ENCODE measurements at regions not wholly inside any gene's neighbourhood (a gene's known extent, or its start where the extent isn't known, plus 50 kb on each side); places are given as distances from the start of the nearest gene placed in this dataset.

GRCh38 chr4:181946902-181947301, 296.3 kb upstream of the TENM3 start:
- no peaks in the 10 kb centered on the region for H3K79me2 ChIP-seq (ENCODE audit: insufficient read depth, low read length)
- ChIA-PET CTCF (no interaction called here), RAD21 (ENCODE audit: low non-redundant PET in 1 of 2, low total read pairs in 2 of 2, uncharacterized antibody in 2 of 2, unreplicated experiment in 2 of 2) (no interaction called here), POLR2A (no interaction called here)
- H4K20me1 ChIP-seq (ENCODE audit: insufficient read depth): no peaks in the 10 kb centered on the region
- intact Hi-C loops (cut with micrococcal nuclease): no loop called here
- H3K4me1 ChIP-seq (ENCODE audit: control insufficient read depth in 1 of 2, insufficient read depth in 2 of 2, low read length in 2 of 2): no peaks in the 10 kb centered on the region
- BruUV-seq (replicated peaks): no TSS peak
- H3K9ac ChIP-seq (ENCODE audit: low read length): no peak overlapping the region
- H3K27me3 ChIP-seq (ENCODE audit: insufficient read depth, low read length): no peaks in the 10 kb centered on the region
- TF ChIP-seq EZH2phosphoT487 (IDR thresholded peaks at IDR 0.05; ENCODE audit: borderline replicate concordance) (no peak), EGR1 (IDR thresholded peaks at IDR 0.05; ENCODE audit: low read depth) (no peak), ZBTB33 (IDR thresholded peaks at IDR 0.05; ENCODE audit: extremely low read depth, insufficient replicate concordance, low read length) (no peak), ZFX (IDR thresholded peaks at IDR 0.05) (no peak), YY1 (IDR thresholded peaks at IDR 0.05; ENCODE audit: extremely low read depth, insufficient replicate concordance, low read depth, low read length) (no peak)
- no peak overlapping the region for H3K4me2 ChIP-seq (ENCODE audit: low read length)
- no peak overlapping the region for H2AFZ ChIP-seq (ENCODE audit: low read depth, low read length, poor library complexity, severe bottlenecking)
- H3K4me3 ChIP-seq (replicated peaks in 1 of 2; ENCODE audit: low read depth in 1 of 2, low read length in 2 of 2): no peak overlapping the region
- no peak overlapping the region for H3K27ac ChIP-seq (ENCODE audit: low read depth, low read length)
- no peaks in the 10 kb centered on the region for H3K9me3 ChIP-seq (ENCODE audit: control insufficient read depth in 1 of 2, insufficient read depth in 1 of 2, low read depth in 1 of 2, low read length in 2 of 2)
- DNase-seq (ENCODE audit: low read depth, low spot score) (no peak), ATAC-seq (no peak)
- H3K36me3 ChIP-seq (ENCODE audit: control insufficient read depth in 1 of 2, insufficient read depth in 2 of 2, low read length in 2 of 2): no peaks in the 10 kb centered on the region
- no peaks in the 10 kb centered on the region for H3K9me2 ChIP-seq (ENCODE audit: insufficient read depth)

- POLR2A ChIA-PET: no interaction called here
- no peaks in the 10 kb centered on the region for H3K79me2 ChIP-seq (ENCODE audit: insufficient read depth, low read length)
- H3K27me3 ChIP-seq (ENCODE audit: insufficient read depth, low read length): no peaks in the 10 kb centered on the region
- H3K4me3 ChIP-seq (replicated peaks in 1 of 2; ENCODE audit: low read depth in 1 of 2, low read length in 2 of 2): no peak overlapping the region
- no peaks in the 10 kb centered on the region for H4K20me1 ChIP-seq (ENCODE audit: insufficient read depth)
- H3K9me2 ChIP-seq (ENCODE audit: insufficient read depth): no peaks in the 10 kb centered on the region
- CTCF ChIA-PET: no interaction called here
- H3K4me1 ChIP-seq (ENCODE audit: control insufficient read depth in 1 of 2, insufficient read depth in 2 of 2, low read length in 2 of 2): no peaks in the 10 kb centered on the region
- intact Hi-C loops (cut with micrococcal nuclease): no loop called here
- no peak overlapping the region for H3K27ac ChIP-seq (ENCODE audit: low read depth, low read length)
- DNase-seq (ENCODE audit: low read depth, low spot score) (no peak), ATAC-seq (no peak)
- no peak overlapping the region for H3K9ac ChIP-seq (ENCODE audit: low read length)
- RAD21 ChIA-PET (ENCODE audit: low non-redundant PET in 1 of 2, low total read pairs in 2 of 2, uncharacterized antibody in 2 of 2, unreplicated experiment in 2 of 2): no interaction called here
- no peaks in the 10 kb centered on the region for H3K9me3 ChIP-seq (ENCODE audit: control insufficient read depth in 1 of 2, insufficient read depth in 1 of 2, low read depth in 1 of 2, low read length in 2 of 2)
- H2AFZ ChIP-seq (ENCODE audit: low read depth, low read length, poor library complexity, severe bottlenecking): no peak overlapping the region
- no TSS peak for BruUV-seq (replicated peaks)
- no peak overlapping the region for H3K4me2 ChIP-seq (ENCODE audit: low read length)
- H3K36me3 ChIP-seq (ENCODE audit: control insufficient read depth in 1 of 2, insufficient read depth in 2 of 2, low read length in 2 of 2): no peaks in the 10 kb centered on the region
- TF ChIP-seq ZFX (IDR thresholded peaks at IDR 0.05) (no peak), POLR2AphosphoS5 (IDR thresholded peaks at IDR 0.05; ENCODE audit: low read depth, low read length) (no peak), SRF (IDR thresholded peaks at IDR 0.05; ENCODE audit: low read depth) (no peak), MAX (IDR thresholded peaks at IDR 0.05) (no peak), ELF1 (IDR thresholded peaks at IDR 0.05; ENCODE audit: borderline replicate concordance, low read depth) (no peak), CBX3 (IDR thresholded peaks at IDR 0.05; ENCODE audit: low read depth) (no peak), CTCF (IDR thresholded peaks at IDR 0.05 in 2 of 3, conservative IDR thresholded peaks at IDR 0.05 in 1 of 3; ENCODE audit: borderline replicate concordance in 1 of 3, insufficient read depth in 1 of 3, low read depth in 2 of 3, low read length in 2 of 3) (no peak), ZNF274 (IDR thresholded peaks at IDR 0.05; ENCODE audit: low read depth, low read length) (no peak), FOSL1 (IDR thresholded peaks at IDR 0.05; ENCODE audit: low read depth) (no peak), ATF3 (IDR thresholded peaks at IDR 0.05) (no peak), RAD21 (IDR thresholded peaks at IDR 0.05; ENCODE audit: low read depth) (no peak), SP1 (IDR thresholded peaks at IDR 0.05; ENCODE audit: low read depth) (no peak), EZH2 (IDR thresholded peaks at IDR 0.05) (no peak), EGR1 (IDR thresholded peaks at IDR 0.05; ENCODE audit: low read depth) (no peak)
Observed at GRCh38 chr4:181948839-181949382, 294.3 kb upstream of the TENM3 start.

Data from HCT116 (cell line).